K562 (cell line): ENCODE measurements at regions not wholly inside any gene's neighbourhood (a gene's known extent, or its start where the extent isn't known, plus 50 kb on each side); places are given as distances from the start of the nearest gene placed in this dataset.

ENCODE experiments used
- ATAC-seq: fragments of 200-7000 bp; cut with Tn5 transposase; 3 replicates; pipeline ENCODE4 v1.9.1; 2020; ENCODE audit warnings: moderate library complexity
- BruUV-seq: library from RNA; stranded (reverse); fragments of 400-500 nt; replicated peaks from 2 replicates; lab custom pipeline; 2021; lab: Mats Ljungman, UMichigan
- CTCF ChIA-PET: fragments of 300-600 bp; formaldehyde crosslinking; extraction: SDS; loops from one replicate; lab custom pipeline; 2021; ENCODE audit warnings: low intra/inter-chr PET ratio; lab: Yijun Ruan, JAX
- POLR2A ChIA-PET: fragments of 300-600, 350-650 bp; sonication (Branson Sonifier 250); formaldehyde crosslinking; extraction: SDS; loops from one replicate; lab custom pipeline; 2021; ENCODE audit warnings: antibody characterized with exemption, inconsistent platforms; lab: Yijun Ruan, JAX
- DNase-seq, 4 experiments: peaks; one replicate each; pipeline versions ENCODE4 v3.0.0 to v3.0.0-alpha.2; 2011 to 2018; ENCODE audit warnings: low spot score in 3 of 4, mixed read lengths in 3 of 4; ENCODE audit errors: extremely low read depth in 1 of 4
- FAIRE-seq: peaks from 2 replicates; lab custom pipeline; 2011; peaks lifted over from hg19 to GRCh38; lab: Jason Lieb, UNC
- H2AFZ ChIP-seq: 2 replicates; pipeline ENCODE4 v1.6.0; 2011; ENCODE audit warnings: low read depth, low read length, control low read depth, inconsistent platforms
- H3K27ac ChIP-seq: fragments of 200-600 bp; 3 replicates; pipeline ENCODE4 v1.8.0; 2011; ENCODE audit warnings: low read depth, mild to moderate bottlenecking, control low read depth, inconsistent platforms, low read length, moderate library complexity, mixed read lengths; ENCODE audit errors: extremely low read depth
- H3K27me3 ChIP-seq, 2 experiments: fragments of 300-600 bp in 1 of 2; 2 replicates in 1 of 2; 3 replicates in 1 of 2; pipeline versions ENCODE4 v1.6.0 to v1.8.0; 2011; ENCODE audit warnings: inconsistent platforms in 2 of 2, low read length in 2 of 2, mild to moderate bottlenecking in 1 of 2, mixed read lengths in 1 of 2, moderate library complexity in 1 of 2; ENCODE audit not compliant: control insufficient read depth in 2 of 2, insufficient read depth in 2 of 2
- H3K36me3 ChIP-seq: fragments of 300-600 bp; 3 replicates; pipeline ENCODE4 v1.8.0; 2011; ENCODE audit warnings: mild to moderate bottlenecking, low read length, inconsistent platforms; ENCODE audit not compliant: control insufficient read depth, insufficient read depth
- H3K4me1 ChIP-seq, 2 experiments: fragments of 200-600 bp in 1 of 2; replicated peaks in 1 of 2; 2 replicates in 1 of 2; 3 replicates in 1 of 2; pipeline versions ENCODE4 v1.5.1 to v1.8.0; 2011; ENCODE audit warnings: inconsistent platforms in 2 of 2, low read length in 2 of 2, mild to moderate bottlenecking in 1 of 2, mixed read lengths in 1 of 2, moderate library complexity in 1 of 2; ENCODE audit not compliant: control insufficient read depth in 2 of 2, insufficient read depth in 2 of 2
- H3K4me2 ChIP-seq: 2 replicates; pipeline ENCODE4 v1.6.1; 2011; ENCODE audit warnings: low read length, control low read depth, inconsistent platforms, mixed read lengths; ENCODE audit not compliant: insufficient read depth
- H3K4me3 ChIP-seq: fragments of 200-600 bp; sonication (generic), shearing (Covaris generic); 2 replicates; pipeline ENCODE4 v1.5.1; 2016; ENCODE audit warnings: control low read depth, inconsistent platforms
- H3K79me2 ChIP-seq: fragments of 200-600 bp; 3 replicates; pipeline ENCODE4 v1.8.0; 2011; ENCODE audit warnings: low read length, inconsistent platforms; ENCODE audit not compliant: control insufficient read depth, insufficient read depth
- H3K9ac ChIP-seq, 2 experiments: 2 replicates each; pipeline versions ENCODE4 v1.6.0 to v1.6.1; 2011; ENCODE audit warnings: low read depth in 2 of 2, low read length in 2 of 2, control low read depth in 1 of 2, inconsistent platforms in 1 of 2, mild to moderate bottlenecking in 1 of 2, mixed read lengths in 1 of 2; ENCODE audit not compliant: insufficient read depth in 1 of 2
- H3K9me1 ChIP-seq: one replicate; pipeline ENCODE4 v1.6.0; 2011; ENCODE audit warnings: inconsistent platforms, mild to moderate bottlenecking, low read length, moderate library complexity; ENCODE audit not compliant: control insufficient read depth, insufficient read depth
- H3K9me3 ChIP-seq: replicated peaks from 2 replicates; pipeline ENCODE4 v1.5.1; 2011; ENCODE audit warnings: low read depth, low read length, inconsistent platforms; ENCODE audit not compliant: control insufficient read depth, insufficient read depth
- H4K20me1 ChIP-seq: replicated peaks from 2 replicates; pipeline ENCODE4 v1.6.1; 2011; ENCODE audit warnings: low read length, inconsistent platforms, mixed read lengths; ENCODE audit not compliant: control insufficient read depth, insufficient read depth
- CGGBP1 ChIP-seq: fragments of 250-450 bp; sonication (Bioruptor Pico); IDR thresholded peaks from 2 replicates; pipeline ENCODE4 v1.9.0; 2021; ENCODE audit warnings: mild to moderate bottlenecking
- CHAMP1 ChIP-seq: fragments of 450-650 bp; IDR thresholded peaks from 2 replicates; pipeline ENCODE4 v1.6.1; 2016; ENCODE audit warnings: mild to moderate bottlenecking
- CREB5 ChIP-seq: fragments of 250-450 bp; sonication (Bioruptor Pico); IDR thresholded peaks from 2 replicates; pipeline ENCODE4 v1.5.0; 2020; ENCODE audit warnings: mild to moderate bottlenecking
- ID3 ChIP-seq, 2 experiments: fragments of 250-450 bp in 1 of 2; fragments of 450-650 bp in 1 of 2; sonication (Bioruptor Pico) in 1 of 2; IDR thresholded peaks; 2 replicates each; pipeline versions ENCODE4 v1.6.1 to v1.8.0; 2016 to 2021; ENCODE audit warnings: mild to moderate bottlenecking in 2 of 2, moderate library complexity in 2 of 2, missing compliant biosample characterization in 1 of 2, missing genetic modification characterization in 1 of 2
- ILK ChIP-seq: fragments of 450-650 bp; IDR thresholded peaks from 2 replicates; pipeline ENCODE4 v1.6.1; 2016; ENCODE audit warnings: missing genetic modification characterization, low read depth, mild to moderate bottlenecking, missing compliant biosample characterization, moderate library complexity, borderline replicate concordance
- in situ Hi-C: fragments of 300-500 bp; cut with MboI; formaldehyde crosslinking; loops from 4 replicates; pipeline ENCODE4 v1.15.0; 2018; ENCODE audit warnings: inconsistent platforms, mixed read lengths
- intact Hi-C: fragments of 100-400 bp; cut with micrococcal nuclease; formaldehyde crosslinking; loops from 2 replicates; pipeline ENCODE4 v1.14.2; 2022

- H3K27me3 ChIP-seq = no peaks in the 10 kb centered on the region
- H3K36me3 ChIP-seq = no peaks in the 10 kb centered on the region
- H4K20me1 ChIP-seq = no peaks in the 10 kb centered on the region
- FAIRE-seq = no peak
- H3K4me1 ChIP-seq = no peaks in the 10 kb centered on the region
- no peaks in the 10 kb centered on the region for H3K79me2 ChIP-seq
- no peak overlapping the region for H3K27ac ChIP-seq
- H3K4me2 ChIP-seq = no peak overlapping the region
- intact Hi-C loops = no loop called here
- no peak for DNase-seq
- H3K9me1 ChIP-seq = no peaks in the 10 kb centered on the region
- in situ Hi-C loops = no loop called here
- TF ChIP-seq CHAMP1 = no peak
- no peak for TF ChIP-seq CREB5 (CRISPR knock-in tag)
- TF ChIP-seq ID3 (CRISPR knock-in tag; IDR thresholded peaks at IDR 0.05) = no peak
- no peak for TF ChIP-seq ID3 (tag; IDR thresholded peaks at IDR 0.05)
- TF ChIP-seq ILK (tag) = no peak
- TF ChIP-seq CGGBP1 = no peak
- no peak for ATAC-seq
- H2AFZ ChIP-seq = no peak overlapping the region
- H3K9ac ChIP-seq = no peak overlapping the region
- ChIA-PET POLR2A (no interaction called here), CTCF (no interaction called here)
- no peaks in the 10 kb centered on the region for H3K9me3 ChIP-seq
- no peak overlapping the region for H3K4me3 ChIP-seq
- BruUV-seq = no TSS peak
These were observed 781.3 kb upstream of the NRXN1 start for GRCh38 chr2:51813247-51813646.
